KMS-11 (cell line): ENCODE measurements at regions not wholly inside any gene's neighbourhood (a gene's known extent, or its start where the extent isn't known, plus 50 kb on each side); places are given as distances from the start of the nearest gene placed in this dataset.

ENCODE experiments used
- H2AFZ ChIP-seq: fragments of 200-600 bp; sonication (generic); 2 replicates; pipeline ENCODE4 v1.6.1; 2016; ENCODE audit warnings: antibody characterized with exemption, mixed run types, low read depth
- H3K27ac ChIP-seq: fragments of 200-600 bp; sonication (generic); 2 replicates; pipeline ENCODE4 v1.6.1; 2016; ENCODE audit warnings: mild to moderate bottlenecking, mixed run types
- H3K27me3 ChIP-seq: fragments of 200-600 bp; sonication (generic); 2 replicates; pipeline ENCODE4 v1.6.1; 2017; ENCODE audit warnings: mild to moderate bottlenecking, low read depth, mixed run types, moderate library complexity; ENCODE audit not compliant: insufficient read depth
- H3K36me3 ChIP-seq: fragments of 200-600 bp; sonication (generic); 2 replicates; pipeline ENCODE4 v1.6.1; 2017; ENCODE audit warnings: mild to moderate bottlenecking, mixed run types; ENCODE audit not compliant: insufficient read depth
- H3K4me1 ChIP-seq: fragments of 200-600 bp; sonication (generic); 2 replicates; pipeline ENCODE4 v1.6.1; 2016; ENCODE audit warnings: mild to moderate bottlenecking, low read depth, mixed run types; ENCODE audit not compliant: poor library complexity, severe bottlenecking
- H3K4me2 ChIP-seq: fragments of 200-600 bp; sonication (generic); 2 replicates; pipeline ENCODE4 v1.7.0; 2016; ENCODE audit warnings: mild to moderate bottlenecking, mixed run types
- H3K4me3 ChIP-seq: fragments of 200-600 bp; sonication (generic); IDR thresholded peaks from 2 replicates; pipeline ENCODE4 v1.6.1; 2017; ENCODE audit warnings: low read depth, low read length, mixed read lengths; ENCODE audit not compliant: insufficient read depth
- H3K79me2 ChIP-seq: fragments of 200-600 bp; sonication (generic); 2 replicates; pipeline ENCODE4 v1.6.1; 2016; ENCODE audit warnings: low read depth, mixed run types; ENCODE audit not compliant: insufficient read depth
- H3K9ac ChIP-seq: fragments of 200-600 bp; sonication (generic); 2 replicates; pipeline ENCODE4 v1.6.1; 2016; ENCODE audit warnings: mild to moderate bottlenecking, mixed run types
- H4K20me1 ChIP-seq: fragments of 200-600 bp; sonication (generic); 2 replicates; pipeline ENCODE4 v1.6.1; 2016; ENCODE audit warnings: mild to moderate bottlenecking, mixed run types; ENCODE audit not compliant: insufficient read depth
- CTCF ChIP-seq: fragments of 200-600 bp; sonication (generic); conservative IDR thresholded peaks from 2 replicates; pipeline ENCODE4 v1.6.1; 2017; ENCODE audit warnings: low read depth, mild to moderate bottlenecking, antibody characterized with exemption, low read length, moderate library complexity, mixed read lengths

- Histone ChIP-seq H3K9ac (no peak overlapping the region), H3K27ac (no peak overlapping the region), H3K4me1 (peaks cover 6% of the 10 kb centered on the region), H4K20me1 (no peaks in the 10 kb centered on the region), H2AFZ (no peak overlapping the region), H3K79me2 (no peaks in the 10 kb centered on the region), H3K4me2 (no peak overlapping the region), H3K27me3 (no peaks in the 10 kb centered on the region), H3K4me3 (no peak overlapping the region), H3K36me3 (no peaks in the 10 kb centered on the region)
- no peak for TF ChIP-seq CTCF
Measured at GRCh38 chr1:82165304-82165703, 364.6 kb downstream of the ADGRL2 start.

GRCh38 chr1:82162486-82163420, 362.0 kb downstream of the ADGRL2 start:
- no peak overlapping the region for H2AFZ ChIP-seq
- H4K20me1 ChIP-seq, result no peaks in the 10 kb centered on the region
- H3K9ac ChIP-seq, result no peak overlapping the region
- H3K36me3 ChIP-seq, result no peaks in the 10 kb centered on the region
- TF ChIP-seq CTCF, result no peak
- no peak overlapping the region for H3K4me3 ChIP-seq
- H3K27me3 ChIP-seq, result no peaks in the 10 kb centered on the region
- peaks cover 6% of the 10 kb centered on the region for H3K4me1 ChIP-seq
- H3K79me2 ChIP-seq, result no peaks in the 10 kb centered on the region
- H3K27ac ChIP-seq, result no peak overlapping the region
- no peak overlapping the region for H3K4me2 ChIP-seq

GRCh38 chr1:82161700-82162141, 361.0 kb downstream of the ADGRL2 start:
- Histone ChIP-seq H3K79me2 (no peaks in the 10 kb centered on the region), H3K36me3 (no peaks in the 10 kb centered on the region), H3K9ac (no peak overlapping the region), H2AFZ (no peak overlapping the region), H3K4me3 (no peak overlapping the region), H3K4me2 (no peak overlapping the region), H3K27ac (no peak overlapping the region), H3K27me3 (no peaks in the 10 kb centered on the region), H3K4me1 (peaks cover 6% of the 10 kb centered on the region), H4K20me1 (no peaks in the 10 kb centered on the region)
- no peak for TF ChIP-seq CTCF

GRCh38 chr1:82160903-82161302, 360.2 kb downstream of the ADGRL2 start:
- H3K27me3 ChIP-seq, result no peaks in the 10 kb centered on the region
- H2AFZ ChIP-seq, result no peak overlapping the region
- no peaks in the 10 kb centered on the region for H3K79me2 ChIP-seq
- no peak overlapping the region for H3K4me3 ChIP-seq
- H3K27ac ChIP-seq, result no peak overlapping the region
- no peaks in the 10 kb centered on the region for H3K36me3 ChIP-seq
- no peak overlapping the region for H3K4me2 ChIP-seq
- H3K9ac ChIP-seq, result no peak overlapping the region
- no peak for TF ChIP-seq CTCF
- peaks cover 6% of the 10 kb centered on the region for H3K4me1 ChIP-seq
- H4K20me1 ChIP-seq, result no peaks in the 10 kb centered on the region
